ENCODE measurements at regions not wholly inside any gene's neighbourhood (a gene's known extent, or its start where the extent isn't known, plus 50 kb on each side); places are given as distances from the start of the nearest gene placed in this dataset.

- Histone ChIP-seq H3K27ac (no peak overlapping the region), H3K4me3 (no peak overlapping the region), H3K36me3 (no peaks in the 10 kb centered on the region), H3K9me3 (no peaks in the 10 kb centered on the region), H3K27me3 (no peaks in the 10 kb centered on the region), H3K4me1 (no peaks in the 10 kb centered on the region)
- intact Hi-C loops (cut with DNase I; ENCODE audit: low total_unique reads), result no loop called here
- TF ChIP-seq POLR2A (IDR thresholded peaks at IDR 0.05) (no peak), POLR2AphosphoS5 (IDR thresholded peaks at IDR 0.05) (no peak), CTCF (IDR thresholded peaks at IDR 0.05) (no peak)
- DNase-seq (ENCODE audit: low spot score in 2 of 2), result no peak
These were observed 450.5 kb upstream of the MPDZ start for GRCh38 chr9:13729955-13730354.

- no peak for DNase-seq (ENCODE audit: low spot score in 2 of 2)
- Histone ChIP-seq H3K27me3 (no peaks in the 10 kb centered on the region), H3K4me1 (no peaks in the 10 kb centered on the region), H3K9me3 (no peaks in the 10 kb centered on the region), H3K4me3 (no peak overlapping the region), H3K36me3 (no peaks in the 10 kb centered on the region), H3K27ac (no peak overlapping the region)
- intact Hi-C loops (cut with DNase I; ENCODE audit: low total_unique reads), result no loop called here
- TF ChIP-seq POLR2A (IDR thresholded peaks at IDR 0.05), result no peak
- no peak for TF ChIP-seq CTCF (IDR thresholded peaks at IDR 0.05)
These were observed 449.7 kb upstream of the MPDZ start for GRCh38 chr9:13728917-13729811.

GRCh38 chr9:13728131-13728530 lies 448.6 kb upstream of the MPDZ start:
- Histone ChIP-seq H3K9me3 (no peaks in the 10 kb centered on the region), H3K36me3 (no peaks in the 10 kb centered on the region), H3K4me3 (no peak overlapping the region), H3K4me1 (no peaks in the 10 kb centered on the region), H3K27ac (peak overlapping the region; percentile 30 to 32), H3K27me3 (no peaks in the 10 kb centered on the region)
- peak in 1 of 2 donors; percentile 30 for DNase-seq (ENCODE audit: low spot score in 2 of 2)
- no peak for TF ChIP-seq POLR2A (IDR thresholded peaks at IDR 0.05)
- no peak for TF ChIP-seq POLR2AphosphoS5 (IDR thresholded peaks at IDR 0.05)
- no peak for TF ChIP-seq CTCF (IDR thresholded peaks at IDR 0.05)
- intact Hi-C loops (cut with DNase I; ENCODE audit: low total_unique reads), result no loop called here

- Histone ChIP-seq H3K27ac (no peak overlapping the region), H3K4me3 (no peak overlapping the region), H3K27me3 (no peaks in the 10 kb centered on the region), H3K9me3 (no peaks in the 10 kb centered on the region), H3K36me3 (no peaks in the 10 kb centered on the region), H3K4me1 (no peaks in the 10 kb centered on the region)
- no peak for DNase-seq (ENCODE audit: low spot score in 2 of 2)
- TF ChIP-seq POLR2A (IDR thresholded peaks at IDR 0.05) (no peak), CTCF (IDR thresholded peaks at IDR 0.05) (no peak), POLR2AphosphoS5 (IDR thresholded peaks at IDR 0.05) (no peak)
- intact Hi-C loops (cut with DNase I; ENCODE audit: low total_unique reads), result no loop called here
These were observed 447.3 kb upstream of the MPDZ start for GRCh38 chr9:13726746-13727145.

- Histone ChIP-seq H3K27ac (no peak overlapping the region), H3K4me1 (no peaks in the 10 kb centered on the region), H3K9me3 (no peaks in the 10 kb centered on the region), H3K36me3 (no peaks in the 10 kb centered on the region), H3K4me3 (no peak overlapping the region), H3K27me3 (no peaks in the 10 kb centered on the region)
- no peak for TF ChIP-seq POLR2AphosphoS5 (IDR thresholded peaks at IDR 0.05)
- TF ChIP-seq POLR2A (IDR thresholded peaks at IDR 0.05), result no peak
- no peak for TF ChIP-seq CTCF (IDR thresholded peaks at IDR 0.05)
- no peak for DNase-seq (ENCODE audit: low spot score in 2 of 2)
- intact Hi-C loops (cut with DNase I; ENCODE audit: low total_unique reads), result no loop called here
These were observed 446.0 kb upstream of the MPDZ start for GRCh38 chr9:13725516-13725915.
